Heart left ventricle (tissue), 16 donors: ENCODE measurements at regions not wholly inside any gene's neighbourhood (a gene's known extent, or its start where the extent isn't known, plus 50 kb on each side); places are given as distances from the start of the nearest gene placed in this dataset.

Source experiments
- ATAC-seq, 4 donors: fragments of 200-7000 bp; cut with Tn5 transposase; one replicate each; pipeline ENCODE4 v1.9.1; 2020 to 2022; ENCODE audit warnings: moderate library complexity in 4 of 4, mild to moderate bottlenecking in 3 of 4, moderate number of reproducible peaks in 1 of 4
- DNase-seq, 5 donors: peaks; one replicate each; pipeline ENCODE4 v3.0.0-alpha.2; 2020
- H3K27ac ChIP-seq, 12 donors: fragments of 200-600 bp; sonication (generic) in 4 of 12; one replicate each; pipeline versions ENCODE4 v1.5.0 to v1.8.0; 2016 to 2022; ENCODE audit warnings: mild to moderate bottlenecking in 2 of 12
- H3K27me3 ChIP-seq, 9 donors: fragments of 200-600 bp; sonication (generic) in 2 of 9; one replicate each; pipeline versions ENCODE4 v1.5.1 to v1.8.0; 2016 to 2022; ENCODE audit warnings: mild to moderate bottlenecking in 3 of 9
- H3K36me3 ChIP-seq, 9 donors: fragments of 200-600 bp; sonication (generic) in 2 of 9; one replicate each; pipeline versions ENCODE4 v1.5.0 to v1.8.0; 2018 to 2022; ENCODE audit warnings: mild to moderate bottlenecking in 2 of 9
- H3K4me1 ChIP-seq, 12 donors: fragments of 200-600 bp; sonication (generic) in 4 of 12; one replicate each; pipeline versions ENCODE4 v1.5.0 to v1.8.0; 2016 to 2022; ENCODE audit warnings: mild to moderate bottlenecking in 3 of 12
- H3K4me3 ChIP-seq, 12 donors: fragments of 200-600 bp; sonication (generic) in 4 of 12; one replicate each; pipeline versions ENCODE4 v1.5.0 to v1.8.0; 2017 to 2022; ENCODE audit warnings: mild to moderate bottlenecking in 9 of 12, moderate library complexity in 4 of 12
- H3K9me3 ChIP-seq, 12 donors: fragments of 200-600 bp; sonication (generic) in 4 of 12; one replicate each; pipeline versions ENCODE4 v1.5.0 to v1.8.0; 2016 to 2022; ENCODE audit warnings: mild to moderate bottlenecking in 1 of 12
- CTCF ChIP-seq, 12 donors: fragments of 200-600 bp; sonication (generic) in 4 of 12; IDR thresholded peaks; one replicate each; pipeline versions ENCODE4 v1.5.0 to v1.8.0; 2018 to 2022; ENCODE audit warnings: antibody characterized with exemption in 12 of 12, mild to moderate bottlenecking in 5 of 12
- POLR2A ChIP-seq, 2 donors: fragments of 450-650 bp; IDR thresholded peaks; one replicate each; pipeline ENCODE4 v1.6.1; 2017; ENCODE audit warnings: antibody characterized with exemption in 2 of 2, mild to moderate bottlenecking in 2 of 2, moderate library complexity in 2 of 2
- WGBS, 4 donors: extraction: QIAGEN DNeasy Blood & Tissue Kit in 2 of 4; methylation state at CpG; one replicate each; pipeline versions ENCODE4 v1.1.5 to v1.1.7; 2013 to 2018; 5-methylcytosine and 5-hydroxymethylcytosine counted together
- intact Hi-C, 10 donors: fragments of 100-400 bp; cut with DNase I; formaldehyde crosslinking; loops; one replicate each; pipeline versions ENCODE4 v1.11.1 to v1.14.2; 2022
- donor health status: ischemic (EF 13 %, LVEDD 7.1; RV severe dilation, severe dysfunction).
- donor health status: healthy with polysubstance abuse.
- donor health status: DM: no; HTN: yes; CAD: no.
- donor health status: DM: no; HTN: no; CAD: no.
- donor health status: ischemic (EF 25% LVEDD 6.9; RV normal size, moderate dysfunction).
- donor health status: ischemic (EF 25% LVEDD 5.7; RV mildly dilated, moderate dysfunction).
- donor health status: healthy.
- donor health status: DM: yes; HTN: yes; CAD: no.
- donor health status: ischemic (EF 35%, LVEDD 5.7; RV mildly dilated, moderate dysfunction).
- donor health status: nonischemic (EF 11% LVEDD 7.7; RV severe dilation, severe dysfunction).
- donor health status: DM: yes; HTN: yes; CAD: no.
- donor health status: PGD.
- donor health status: ischemic (EF 29% LVEDD 5.4; RV normal size, mild dysfunction).
- donor health status: nonischemic (EF 23%, LVEDD 6.1; RV moderate dilation, normal function).

- no peak overlapping the region for H3K4me3 ChIP-seq
- no peak overlapping the region for H3K27ac ChIP-seq
- no peaks in the 10 kb centered on the region for H3K36me3 ChIP-seq
- 74 to 91% (median 85%) methylated on average over 22 to 29 of the region's 29 CpGs for WGBS, 4 donors
- DNase-seq = no peak
- H3K4me1 ChIP-seq = peaks cover 0 to 5% (median 0%) of the 10 kb centered on the region in 12 donors
- ATAC-seq = peak in 1 of 4 donors; percentile 21
- TF ChIP-seq CTCF (IDR thresholded peaks at IDR 0.05) (no peak), POLR2A (IDR thresholded peaks at IDR 0.05) (no peak)
- H3K9me3 ChIP-seq = no peaks in the 10 kb centered on the region
- peaks cover 0 to 11% (median 0%) of the 10 kb centered on the region in 9 donors for H3K27me3 ChIP-seq
- intact Hi-C loops = no loop called here
Observed at GRCh38 chr5:2175842-2176404, 293.2 kb upstream of the IRX4 start.

- peaks cover 0 to 18% (median 0%) of the 10 kb centered on the region in 9 donors for H3K27me3 ChIP-seq
- ATAC-seq = no peak
- no peak overlapping the region for H3K27ac ChIP-seq
- H3K4me1 ChIP-seq = peaks cover 0 to 5% (median 0%) of the 10 kb centered on the region in 12 donors
- WGBS, 4 donors = 88 to 94% (median 89%) methylated on average over 14 of the region's 14 CpGs
- TF ChIP-seq POLR2A (IDR thresholded peaks at IDR 0.05) (no peak), CTCF (IDR thresholded peaks at IDR 0.05) (no peak)
- intact Hi-C loops = no loop called here
- no peaks in the 10 kb centered on the region for H3K9me3 ChIP-seq
- H3K36me3 ChIP-seq = no peaks in the 10 kb centered on the region
- H3K4me3 ChIP-seq = no peak overlapping the region
- DNase-seq = no peak
Observed at GRCh38 chr5:2175041-2175440, 292.3 kb upstream of the IRX4 start.

- no peaks in the 10 kb centered on the region for H3K36me3 ChIP-seq
- H3K27ac ChIP-seq = no peak overlapping the region
- 87 to 93% (median 88%) methylated on average over 10 of the region's 10 CpGs for WGBS, 4 donors
- no peak for ATAC-seq
- H3K4me1 ChIP-seq = peaks cover 0 to 5% (median 0%) of the 10 kb centered on the region in 12 donors
- no peak overlapping the region for H3K4me3 ChIP-seq
- intact Hi-C loops = no loop called here
- peaks cover 0 to 21% (median 0%) of the 10 kb centered on the region in 9 donors for H3K27me3 ChIP-seq
- no peaks in the 10 kb centered on the region for H3K9me3 ChIP-seq
- DNase-seq = no peak
- TF ChIP-seq CTCF (IDR thresholded peaks at IDR 0.05) (no peak), POLR2A (IDR thresholded peaks at IDR 0.05) (no peak)
Observed at GRCh38 chr5:2174538-2174937, 291.8 kb upstream of the IRX4 start.

- Histone ChIP-seq H3K4me3 (no peak overlapping the region), H3K4me1 (peaks cover 0 to 5% (median 0%) of the 10 kb centered on the region in 12 donors), H3K9me3 (no peaks in the 10 kb centered on the region), H3K27me3 (peaks cover 0 to 21% (median 0%) of the 10 kb centered on the region in 9 donors), H3K27ac (peak overlapping the region in 1 of 12 donors; percentile 29), H3K36me3 (no peaks in the 10 kb centered on the region)
- DNase-seq (no peak), ATAC-seq (no peak)
- WGBS, 4 donors = 24 to 31% (median 29%) methylated on average over 11 of the region's 11 CpGs
- intact Hi-C loops = no loop called here
- TF ChIP-seq CTCF (IDR thresholded peaks at IDR 0.05) (no peak), POLR2A (IDR thresholded peaks at IDR 0.05) (no peak)
Observed at GRCh38 chr5:2173151-2173834, 290.6 kb upstream of the IRX4 start.
